Endothelial cell (in vitro differentiated cells): ENCODE measurements at regions not wholly inside any gene's neighbourhood (a gene's known extent, or its start where the extent isn't known, plus 50 kb on each side); places are given as distances from the start of the nearest gene placed in this dataset.

Experiments used
- DNase-seq: peaks from one replicate; pipeline ENCODE4 v3.0.0; 2021; ENCODE audit warnings: low spot score
- H3K27ac Mint-ChIP-seq: one replicate; pipeline ENCODE4 v1.8.0; 2021; ENCODE audit warnings: mixed read lengths, inconsistent platforms; ENCODE audit not compliant: unreplicated experiment
- H3K27me3 Mint-ChIP-seq: one replicate; pipeline ENCODE4 v1.8.0; 2021; ENCODE audit warnings: mild to moderate bottlenecking, moderate library complexity, mixed read lengths, inconsistent platforms; ENCODE audit not compliant: unreplicated experiment
- H3K36me3 Mint-ChIP-seq: one replicate; pipeline ENCODE4 v1.8.0; 2021; ENCODE audit warnings: mild to moderate bottlenecking, low read depth, mixed read lengths, inconsistent platforms; ENCODE audit not compliant: unreplicated experiment
- H3K4me1 Mint-ChIP-seq: one replicate; pipeline ENCODE4 v1.8.0; 2021; ENCODE audit warnings: mild to moderate bottlenecking, mixed read lengths, inconsistent platforms; ENCODE audit not compliant: unreplicated experiment
- H3K4me3 Mint-ChIP-seq: one replicate; pipeline ENCODE4 v1.8.0; 2021; ENCODE audit warnings: mild to moderate bottlenecking, mixed read lengths, inconsistent platforms; ENCODE audit not compliant: unreplicated experiment
- H3K9me3 Mint-ChIP-seq: one replicate; pipeline ENCODE4 v1.8.0; 2021; ENCODE audit warnings: mixed read lengths, inconsistent platforms; ENCODE audit not compliant: unreplicated experiment
- TF ChIP-seq, protein P1 (sequence below): fragments of 200-600 bp; sonication (generic); IDR thresholded peaks from one replicate; pipeline ENCODE4 v1.5.0; 2021; ENCODE audit warnings: antibody characterized with exemption; ENCODE audit not compliant: unreplicated experiment

DNA sequence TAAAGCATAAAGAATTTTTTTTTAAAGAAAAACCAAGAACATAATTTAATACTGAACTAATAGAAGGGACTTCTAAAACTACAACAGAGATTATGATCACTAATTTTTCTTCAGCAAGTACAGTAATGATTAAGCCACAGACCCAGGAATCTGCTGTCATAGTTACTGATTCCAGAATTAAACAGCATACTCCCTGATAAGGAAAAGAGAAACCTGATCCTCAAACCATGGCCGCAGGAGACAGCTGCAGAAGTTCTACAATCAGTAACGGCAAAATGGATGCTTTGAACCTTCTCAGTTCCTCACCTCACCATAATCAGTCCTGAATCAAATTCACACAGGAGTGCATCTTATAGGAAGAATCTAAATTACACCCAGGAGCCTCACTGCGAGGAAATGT lies 939.0 kb upstream of the SLITRK1 start:
- Mint-ChIP-seq H3K27ac (no peak overlapping the region), H3K4me1 (no peaks in the 10 kb centered on the region), H3K36me3 (no peaks in the 10 kb centered on the region), H3K27me3 (no peaks in the 10 kb centered on the region), H3K4me3 (no peak overlapping the region), H3K9me3 (no peaks in the 10 kb centered on the region)
- TF ChIP-seq, protein P1, sequence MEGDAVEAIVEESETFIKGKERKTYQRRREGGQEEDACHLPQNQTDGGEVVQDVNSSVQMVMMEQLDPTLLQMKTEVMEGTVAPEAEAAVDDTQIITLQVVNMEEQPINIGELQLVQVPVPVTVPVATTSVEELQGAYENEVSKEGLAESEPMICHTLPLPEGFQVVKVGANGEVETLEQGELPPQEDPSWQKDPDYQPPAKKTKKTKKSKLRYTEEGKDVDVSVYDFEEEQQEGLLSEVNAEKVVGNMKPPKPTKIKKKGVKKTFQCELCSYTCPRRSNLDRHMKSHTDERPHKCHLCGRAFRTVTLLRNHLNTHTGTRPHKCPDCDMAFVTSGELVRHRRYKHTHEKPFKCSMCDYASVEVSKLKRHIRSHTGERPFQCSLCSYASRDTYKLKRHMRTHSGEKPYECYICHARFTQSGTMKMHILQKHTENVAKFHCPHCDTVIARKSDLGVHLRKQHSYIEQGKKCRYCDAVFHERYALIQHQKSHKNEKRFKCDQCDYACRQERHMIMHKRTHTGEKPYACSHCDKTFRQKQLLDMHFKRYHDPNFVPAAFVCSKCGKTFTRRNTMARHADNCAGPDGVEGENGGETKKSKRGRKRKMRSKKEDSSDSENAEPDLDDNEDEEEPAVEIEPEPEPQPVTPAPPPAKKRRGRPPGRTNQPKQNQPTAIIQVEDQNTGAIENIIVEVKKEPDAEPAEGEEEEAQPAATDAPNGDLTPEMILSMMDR: no peak
- DNase-seq: no peak

DNA sequence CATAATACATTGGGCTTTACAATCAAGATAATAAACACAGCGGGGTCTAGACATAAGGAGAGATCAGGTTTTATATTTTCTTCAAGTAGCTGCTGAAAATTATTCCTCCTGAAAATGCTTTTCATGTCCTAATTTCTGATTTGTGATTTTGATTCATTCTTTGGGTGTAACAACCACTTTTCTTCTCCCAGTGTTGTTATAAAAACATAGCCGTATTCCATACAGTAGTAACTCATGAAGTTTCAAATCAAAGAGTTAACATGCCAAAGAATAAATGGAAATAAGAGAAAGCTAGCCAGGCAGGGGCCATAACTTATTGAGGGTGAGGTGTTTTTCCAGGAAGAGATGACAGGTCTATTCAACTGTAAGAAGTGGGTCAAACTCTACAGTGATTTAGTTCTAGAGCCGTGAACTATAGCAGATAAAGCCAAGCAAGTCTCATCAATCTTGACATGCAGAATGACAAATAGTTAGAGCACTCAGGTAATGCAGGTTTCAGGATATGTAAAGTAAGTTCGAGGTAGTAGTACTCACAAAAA lies 934.4 kb upstream of the SLITRK1 start:
- DNase-seq: no peak
- H3K27ac Mint-ChIP-seq: no peak overlapping the region
- no peaks in the 10 kb centered on the region for H3K9me3 Mint-ChIP-seq
- no peaks in the 10 kb centered on the region for H3K4me1 Mint-ChIP-seq
- H3K27me3 Mint-ChIP-seq: no peaks in the 10 kb centered on the region
- H3K36me3 Mint-ChIP-seq: no peaks in the 10 kb centered on the region
- no peak overlapping the region for H3K4me3 Mint-ChIP-seq
- TF ChIP-seq, protein P1: no peak

DNA sequence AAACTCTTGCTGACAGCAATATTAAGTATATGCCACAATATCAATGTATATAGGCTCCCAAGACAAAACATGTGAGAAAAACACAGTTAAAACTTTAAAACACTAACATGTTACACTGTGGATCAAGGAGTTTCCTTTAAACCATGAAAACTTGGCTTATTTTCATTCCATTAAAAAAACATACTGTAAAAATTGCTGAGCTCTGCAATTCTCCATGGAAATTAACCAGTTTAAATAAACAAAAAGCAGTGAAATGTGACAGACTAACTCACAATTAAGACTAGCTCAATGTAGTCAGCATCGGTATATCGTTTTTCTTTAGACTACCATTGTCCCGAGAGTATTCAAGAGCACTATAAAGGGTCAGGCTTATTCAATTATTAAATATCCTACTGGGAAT lies 930.5 kb upstream of the SLITRK1 start:
- H3K27me3 Mint-ChIP-seq: no peaks in the 10 kb centered on the region
- H3K4me1 Mint-ChIP-seq: no peaks in the 10 kb centered on the region
- no peak overlapping the region for H3K4me3 Mint-ChIP-seq
- TF ChIP-seq, protein P1: no peak
- no peak overlapping the region for H3K27ac Mint-ChIP-seq
- no peak for DNase-seq
- no peaks in the 10 kb centered on the region for H3K9me3 Mint-ChIP-seq
- no peaks in the 10 kb centered on the region for H3K36me3 Mint-ChIP-seq

DNA sequence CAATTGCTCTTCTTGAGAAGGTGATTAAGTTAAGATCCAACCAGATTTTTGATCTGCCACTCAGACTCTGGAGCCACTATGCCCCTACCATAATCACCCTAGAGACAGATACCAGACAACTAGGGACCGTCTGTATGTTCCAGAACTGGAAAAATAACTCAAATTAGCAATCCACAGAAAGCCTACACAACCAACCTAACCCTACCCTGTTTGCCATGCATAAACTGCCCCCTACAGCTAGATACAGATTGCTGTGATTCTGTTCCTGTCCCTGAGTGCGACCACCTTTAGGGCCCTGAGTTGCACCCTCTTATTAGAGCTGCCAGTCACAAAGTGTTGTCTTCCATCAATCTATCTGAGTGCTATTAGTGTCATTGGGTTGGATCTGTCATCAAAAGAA lies 929.8 kb upstream of the SLITRK1 start:
- no peaks in the 10 kb centered on the region for H3K9me3 Mint-ChIP-seq
- H3K27me3 Mint-ChIP-seq: no peaks in the 10 kb centered on the region
- no peak overlapping the region for H3K27ac Mint-ChIP-seq
- no peaks in the 10 kb centered on the region for H3K4me1 Mint-ChIP-seq
- no peak for DNase-seq
- H3K4me3 Mint-ChIP-seq: no peak overlapping the region
- no peaks in the 10 kb centered on the region for H3K36me3 Mint-ChIP-seq
- TF ChIP-seq, protein P1: no peak

DNA sequence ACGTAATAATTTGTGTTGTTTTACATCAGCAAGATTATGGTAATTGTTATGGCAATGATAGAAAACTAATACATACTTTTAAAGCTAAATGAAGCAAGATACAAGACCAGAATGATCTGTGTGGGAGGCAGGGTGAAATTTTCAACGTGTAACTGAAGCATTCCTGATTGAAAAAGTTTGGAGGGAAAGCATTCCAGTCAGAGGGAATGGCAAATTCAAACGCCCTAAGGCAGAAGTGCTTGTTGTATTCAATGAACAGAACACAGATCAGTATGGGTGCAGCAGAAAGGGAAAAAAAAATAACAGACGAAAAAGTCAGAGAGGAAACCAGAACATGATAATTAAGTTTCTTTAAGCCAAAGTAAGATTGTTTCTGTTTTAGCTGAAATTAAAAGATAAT lies 928.5 kb upstream of the SLITRK1 start:
- Mint-ChIP-seq H3K4me1 (no peaks in the 10 kb centered on the region), H3K36me3 (no peaks in the 10 kb centered on the region), H3K27ac (no peak overlapping the region), H3K4me3 (no peak overlapping the region), H3K9me3 (no peaks in the 10 kb centered on the region), H3K27me3 (no peaks in the 10 kb centered on the region)
- TF ChIP-seq, protein P1: no peak
- no peak for DNase-seq
